PC-9 (cell line): ENCODE measurements at regions not wholly inside any gene's neighbourhood (a gene's known extent, or its start where the extent isn't known, plus 50 kb on each side); places are given as distances from the start of the nearest gene placed in this dataset.

Source experiments
- CTCF ChIP-seq: fragments of 200-600 bp; sonication (generic); conservative IDR thresholded peaks from 2 replicates; pipeline ENCODE4 v1.6.1; 2017; ENCODE audit warnings: mixed run types, antibody characterized with exemption, mild to moderate bottlenecking, moderate library complexity
- EZH2 ChIP-seq: fragments of 200-600 bp; sonication (generic); IDR thresholded peaks from 2 replicates; pipeline ENCODE4 v1.8.0; 2017; ENCODE audit warnings: antibody characterized with exemption, low read depth

GRCh38 chr12:63250486-63250885, 99.5 kb upstream of the AVPR1A start:
- TF ChIP-seq CTCF, result no peak
- TF ChIP-seq EZH2, result no peak
